Smooth muscle cell (in vitro differentiated cells): ENCODE measurements at regions not wholly inside any gene's neighbourhood (a gene's known extent, or its start where the extent isn't known, plus 50 kb on each side); places are given as distances from the start of the nearest gene placed in this dataset.

Experiments
- DNase-seq: peaks from one replicate; lab custom pipeline; 2025; ENCODE audit not compliant: unreplicated experiment; lab: John Stamatoyannopoulos, UW
- H2AFZ ChIP-seq: fragments of 200-600 bp; sonication (generic); 2 replicates; pipeline ENCODE4 v1.6.0; 2016; ENCODE audit warnings: antibody characterized with exemption, low read depth, mild to moderate bottlenecking
- H3F3A ChIP-seq: fragments of 200-600 bp; sonication (generic); 2 replicates; pipeline ENCODE4 v1.6.0; 2017; ENCODE audit warnings: antibody characterized with exemption, low read depth
- H3K27ac ChIP-seq: fragments of 200-600 bp; sonication (generic); 2 replicates; pipeline ENCODE4 v1.5.1; 2016; ENCODE audit warnings: low read depth, mild to moderate bottlenecking
- H3K27me3 ChIP-seq: fragments of 200-600 bp; sonication (generic); 2 replicates; pipeline ENCODE4 v1.6.1; 2016; ENCODE audit warnings: low read depth, mild to moderate bottlenecking
- H3K36me3 ChIP-seq: fragments of 200-600 bp; sonication (generic); 2 replicates; pipeline ENCODE4 v1.5.1; 2016; ENCODE audit warnings: low read depth
- H3K4me1 ChIP-seq: fragments of 200-600 bp; sonication (generic); 2 replicates; pipeline ENCODE4 v1.5.1; 2016; ENCODE audit warnings: low read depth
- H3K4me2 ChIP-seq: fragments of 200-600 bp; sonication (generic); 2 replicates; pipeline ENCODE4 v1.6.0; 2016; ENCODE audit warnings: mild to moderate bottlenecking
- H3K4me3 ChIP-seq: fragments of 200-600 bp; sonication (generic); 2 replicates; pipeline ENCODE4 v1.5.1; 2016; ENCODE audit warnings: mild to moderate bottlenecking
- H3K79me2 ChIP-seq: fragments of 200-600 bp; sonication (generic); 2 replicates; pipeline ENCODE4 v1.6.0; 2016; ENCODE audit warnings: low read depth, mild to moderate bottlenecking
- H3K9ac ChIP-seq: fragments of 200-600 bp; sonication (generic); 2 replicates; pipeline ENCODE4 v1.6.0; 2016; ENCODE audit warnings: low read depth
- H3K9me3 ChIP-seq: fragments of 200-600 bp; sonication (generic); replicated peaks from 2 replicates; pipeline ENCODE4 v1.5.1; 2016; ENCODE audit warnings: low read depth
- H4K20me1 ChIP-seq: fragments of 200-600 bp; sonication (generic); 2 replicates; pipeline ENCODE4 v1.6.0; 2016; ENCODE audit warnings: low read depth
- WGBS: methylation state at CpG from one replicate; pipeline ENCODE4 v1.1.7; 2016; ENCODE audit warnings: low lambda C conversion rate; 5-methylcytosine and 5-hydroxymethylcytosine counted together
- TF ChIP-seq, protein P1 (sequence below): fragments of 200-600 bp; sonication (generic); IDR thresholded peaks from 2 replicates; pipeline ENCODE4 v1.5.1; 2017; ENCODE audit warnings: borderline replicate concordance, mild to moderate bottlenecking, antibody characterized with exemption; ENCODE audit not compliant: insufficient read depth, poor library complexity, severe bottlenecking

DNA sequence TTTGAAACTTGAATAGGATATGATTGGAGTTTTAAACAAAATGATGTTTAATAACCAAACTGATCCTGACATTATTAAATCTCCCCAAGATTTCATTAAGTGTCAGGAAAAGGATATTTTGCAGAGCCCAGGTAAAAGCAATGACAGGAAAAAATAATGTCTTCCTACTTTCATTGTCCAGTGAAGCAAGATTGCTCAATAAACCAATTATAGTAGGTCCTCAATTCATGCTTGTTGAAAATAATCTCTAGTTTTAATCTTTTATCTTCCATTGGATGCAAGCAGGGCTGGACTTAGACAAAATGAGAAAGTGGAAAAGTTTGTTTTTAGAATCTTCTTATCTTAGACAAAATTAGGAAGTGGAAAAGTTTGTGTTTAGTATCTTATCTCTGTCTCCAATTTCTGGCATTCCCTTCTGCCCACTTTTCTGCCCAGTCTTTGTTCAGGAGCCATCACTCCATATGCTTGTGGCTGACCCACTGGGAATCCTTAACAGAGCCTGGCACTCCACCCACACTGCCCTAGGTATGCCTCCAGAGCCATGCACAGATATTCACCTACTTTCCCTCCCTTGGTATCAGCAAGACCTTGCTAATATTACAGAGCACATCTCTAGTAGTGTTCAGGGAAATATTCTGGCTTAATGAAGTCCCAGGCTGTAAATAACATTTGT, 57.0 kb upstream of the CARMIL1 start:
- H3K36me3 ChIP-seq, result no peaks in the 10 kb centered on the region
- H3K27ac ChIP-seq, result no peak overlapping the region
- H3K4me3 ChIP-seq, result no peak overlapping the region
- TF ChIP-seq, protein P1, sequence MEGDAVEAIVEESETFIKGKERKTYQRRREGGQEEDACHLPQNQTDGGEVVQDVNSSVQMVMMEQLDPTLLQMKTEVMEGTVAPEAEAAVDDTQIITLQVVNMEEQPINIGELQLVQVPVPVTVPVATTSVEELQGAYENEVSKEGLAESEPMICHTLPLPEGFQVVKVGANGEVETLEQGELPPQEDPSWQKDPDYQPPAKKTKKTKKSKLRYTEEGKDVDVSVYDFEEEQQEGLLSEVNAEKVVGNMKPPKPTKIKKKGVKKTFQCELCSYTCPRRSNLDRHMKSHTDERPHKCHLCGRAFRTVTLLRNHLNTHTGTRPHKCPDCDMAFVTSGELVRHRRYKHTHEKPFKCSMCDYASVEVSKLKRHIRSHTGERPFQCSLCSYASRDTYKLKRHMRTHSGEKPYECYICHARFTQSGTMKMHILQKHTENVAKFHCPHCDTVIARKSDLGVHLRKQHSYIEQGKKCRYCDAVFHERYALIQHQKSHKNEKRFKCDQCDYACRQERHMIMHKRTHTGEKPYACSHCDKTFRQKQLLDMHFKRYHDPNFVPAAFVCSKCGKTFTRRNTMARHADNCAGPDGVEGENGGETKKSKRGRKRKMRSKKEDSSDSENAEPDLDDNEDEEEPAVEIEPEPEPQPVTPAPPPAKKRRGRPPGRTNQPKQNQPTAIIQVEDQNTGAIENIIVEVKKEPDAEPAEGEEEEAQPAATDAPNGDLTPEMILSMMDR, result no peak
- no peak for DNase-seq
- H2AFZ ChIP-seq, result peak overlapping the region; percentile 73
- no peak overlapping the region for H3K9ac ChIP-seq
- no peak overlapping the region for H3K4me2 ChIP-seq
- no peaks in the 10 kb centered on the region for H4K20me1 ChIP-seq
- no peaks in the 10 kb centered on the region for H3K27me3 ChIP-seq
- H3F3A ChIP-seq, result peaks cover 9% of the 10 kb centered on the region
- no peaks in the 10 kb centered on the region for H3K79me2 ChIP-seq
- H3K4me1 ChIP-seq, result peaks cover 8% of the 10 kb centered on the region
- no peaks in the 10 kb centered on the region for H3K9me3 ChIP-seq

DNA sequence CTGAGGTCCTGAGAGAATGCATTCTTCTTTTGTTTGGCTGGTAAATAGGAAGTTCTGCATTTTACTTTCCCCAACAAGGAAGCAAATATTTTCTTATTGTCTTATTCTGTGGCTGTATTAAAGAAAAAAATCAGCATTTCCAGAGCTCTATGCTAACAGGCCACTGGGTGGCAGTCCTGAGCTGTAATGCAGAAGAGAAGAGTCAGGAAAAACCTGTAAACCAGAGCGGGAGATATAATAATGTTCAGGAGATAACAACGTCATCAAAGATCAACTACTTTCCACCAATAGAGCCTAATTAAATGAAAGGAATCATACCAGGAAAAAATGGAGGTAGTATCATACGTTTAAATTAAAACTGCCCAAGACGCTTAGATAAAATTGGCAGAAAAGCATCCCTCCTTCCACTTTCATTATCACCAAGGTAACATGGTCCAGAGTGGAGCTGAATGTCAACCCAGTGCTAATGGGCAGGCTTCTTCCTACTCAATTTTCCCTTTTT, 55.6 kb upstream of the CARMIL1 start:
- H4K20me1 ChIP-seq, result no peaks in the 10 kb centered on the region
- DNase-seq, result no peak
- peak overlapping the region; percentile 78 for H3K4me2 ChIP-seq
- no peaks in the 10 kb centered on the region for H3K27me3 ChIP-seq
- peaks cover 9% of the 10 kb centered on the region for H3F3A ChIP-seq
- no peaks in the 10 kb centered on the region for H3K9me3 ChIP-seq
- no peak overlapping the region for H3K27ac ChIP-seq
- no peaks in the 10 kb centered on the region for H3K36me3 ChIP-seq
- TF ChIP-seq, protein P1, result peak; percentile 95
- H2AFZ ChIP-seq, result peak overlapping the region; percentile 73
- H3K4me3 ChIP-seq, result peak overlapping the region; percentile 33
- H3K79me2 ChIP-seq, result no peaks in the 10 kb centered on the region
- H3K4me1 ChIP-seq, result peaks cover 4% of the 10 kb centered on the region
- WGBS, result 25% methylated on average over 4 of the region's 4 CpGs
- no peak overlapping the region for H3K9ac ChIP-seq

DNA sequence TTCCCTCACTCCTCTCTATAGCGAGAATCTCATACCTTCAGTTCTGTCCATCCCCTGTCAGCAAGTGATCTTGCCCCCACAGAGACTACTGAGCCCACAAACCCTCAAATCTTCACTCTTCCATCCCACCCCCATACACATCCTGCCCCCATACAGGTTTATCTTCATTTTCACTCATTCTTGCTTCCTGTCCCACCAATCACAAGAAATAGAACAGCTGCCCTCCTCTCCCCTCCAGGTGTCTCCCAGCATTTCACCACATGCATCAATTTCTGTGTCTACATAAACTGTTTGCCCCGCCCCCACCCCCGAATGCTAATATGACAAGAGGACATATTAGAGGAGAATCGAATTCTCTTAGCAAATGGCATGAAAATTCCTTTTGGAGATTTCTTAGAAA, 54.9 kb upstream of the CARMIL1 start:
- WGBS, result 93% methylated on average over 4 of the region's 4 CpGs
- no peaks in the 10 kb centered on the region for H3K27me3 ChIP-seq
- H3K4me3 ChIP-seq, result no peak overlapping the region
- peaks cover 4% of the 10 kb centered on the region for H3K4me1 ChIP-seq
- peaks cover 5% of the 10 kb centered on the region for H3F3A ChIP-seq
- no peaks in the 10 kb centered on the region for H3K9me3 ChIP-seq
- H3K36me3 ChIP-seq, result no peaks in the 10 kb centered on the region
- no peak overlapping the region for H3K9ac ChIP-seq
- no peaks in the 10 kb centered on the region for H3K79me2 ChIP-seq
- no peak overlapping the region for H2AFZ ChIP-seq
- TF ChIP-seq, protein P1, result no peak
- H3K4me2 ChIP-seq, result no peak overlapping the region
- no peak overlapping the region for H3K27ac ChIP-seq
- no peak for DNase-seq
- no peaks in the 10 kb centered on the region for H4K20me1 ChIP-seq

DNA sequence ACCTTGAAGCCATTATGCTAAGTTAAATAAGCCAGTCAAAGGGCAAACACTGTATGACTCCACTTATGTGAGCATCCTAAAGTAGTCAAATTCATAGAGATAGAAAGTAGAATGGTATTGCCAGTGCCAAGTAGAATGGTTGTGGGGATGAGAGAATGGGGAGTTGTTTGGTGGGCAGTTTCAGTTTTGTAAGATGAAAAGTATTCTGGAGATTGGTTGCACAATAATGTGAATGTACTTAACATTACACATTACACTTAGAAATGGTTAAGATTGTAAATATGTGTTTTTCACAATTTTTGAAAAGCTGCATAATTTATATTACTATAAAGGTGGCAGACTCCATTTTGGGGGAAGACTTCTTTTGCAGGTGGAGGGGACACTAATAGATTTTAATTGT, 51.3 kb upstream of the CARMIL1 start:
- Histone ChIP-seq H3K79me2 (no peaks in the 10 kb centered on the region), H3K27me3 (no peaks in the 10 kb centered on the region), H3K9ac (no peak overlapping the region), H3F3A (no peaks in the 10 kb centered on the region), H3K4me1 (no peaks in the 10 kb centered on the region), H3K4me3 (no peak overlapping the region), H3K4me2 (no peak overlapping the region), H3K9me3 (no peaks in the 10 kb centered on the region), H2AFZ (no peak overlapping the region), H4K20me1 (no peaks in the 10 kb centered on the region), H3K27ac (no peak overlapping the region), H3K36me3 (no peaks in the 10 kb centered on the region)
- DNase-seq, result no peak
- TF ChIP-seq, protein P1, result no peak
